Transverse colon (tissue), 4 donors: ENCODE measurements at regions not wholly inside any gene's neighbourhood (a gene's known extent, or its start where the extent isn't known, plus 50 kb on each side); places are given as distances from the start of the nearest gene placed in this dataset.

Source experiments
- POLR2A ChIP-seq: fragments of 450-650 bp; IDR thresholded peaks from one replicate; pipeline ENCODE4 v1.6.1; 2016; ENCODE audit warnings: antibody characterized with exemption, mild to moderate bottlenecking, moderate library complexity
- POLR2AphosphoS5 ChIP-seq, 3 donors: sonication (generic); formaldehyde crosslinking; IDR thresholded peaks; one replicate each; pipeline ENCODE4 v1.6.1; 2016; ENCODE audit warnings: antibody characterized with exemption in 3 of 3
- TF ChIP-seq, protein P1 (sequence below), 5 experiments: fragments of 200-600 bp in 3 of 5; fragments of 450-650 bp in 2 of 5; sonication (generic) in 3 of 5; IDR thresholded peaks; 1 replicate in 2 of 5; 2 replicates in 3 of 5; pipeline ENCODE4 v1.5.1; 2016 to 2017; ENCODE audit warnings: antibody characterized with exemption in 5 of 5, inconsistent platforms in 3 of 5, mild to moderate bottlenecking in 2 of 5, moderate library complexity in 1 of 5

DNA sequence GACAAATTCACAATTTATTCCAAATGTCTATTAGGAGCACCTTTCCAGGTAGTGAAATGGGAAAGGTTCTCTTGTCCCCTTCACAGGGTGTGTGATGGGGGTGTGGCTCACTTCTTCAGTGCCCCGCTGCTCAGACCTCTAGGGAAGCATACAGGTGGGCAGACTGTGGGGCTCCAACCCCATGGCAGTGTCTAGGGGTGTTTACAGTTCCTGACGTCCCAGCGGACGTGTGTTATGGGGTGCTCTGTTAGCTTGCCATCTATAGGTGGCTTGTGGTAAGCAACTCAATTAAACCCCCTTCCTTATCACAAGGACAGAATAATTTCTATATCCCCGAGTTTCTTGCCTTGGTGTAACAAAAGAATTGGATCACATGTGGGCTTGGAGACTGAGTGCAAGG is 67.4 kb upstream of the SPINK5 start:
- TF ChIP-seq POLR2A (no peak), POLR2AphosphoS5 (IDR thresholded peaks at IDR 0.05) (no peak)
- TF ChIP-seq, protein P1, sequence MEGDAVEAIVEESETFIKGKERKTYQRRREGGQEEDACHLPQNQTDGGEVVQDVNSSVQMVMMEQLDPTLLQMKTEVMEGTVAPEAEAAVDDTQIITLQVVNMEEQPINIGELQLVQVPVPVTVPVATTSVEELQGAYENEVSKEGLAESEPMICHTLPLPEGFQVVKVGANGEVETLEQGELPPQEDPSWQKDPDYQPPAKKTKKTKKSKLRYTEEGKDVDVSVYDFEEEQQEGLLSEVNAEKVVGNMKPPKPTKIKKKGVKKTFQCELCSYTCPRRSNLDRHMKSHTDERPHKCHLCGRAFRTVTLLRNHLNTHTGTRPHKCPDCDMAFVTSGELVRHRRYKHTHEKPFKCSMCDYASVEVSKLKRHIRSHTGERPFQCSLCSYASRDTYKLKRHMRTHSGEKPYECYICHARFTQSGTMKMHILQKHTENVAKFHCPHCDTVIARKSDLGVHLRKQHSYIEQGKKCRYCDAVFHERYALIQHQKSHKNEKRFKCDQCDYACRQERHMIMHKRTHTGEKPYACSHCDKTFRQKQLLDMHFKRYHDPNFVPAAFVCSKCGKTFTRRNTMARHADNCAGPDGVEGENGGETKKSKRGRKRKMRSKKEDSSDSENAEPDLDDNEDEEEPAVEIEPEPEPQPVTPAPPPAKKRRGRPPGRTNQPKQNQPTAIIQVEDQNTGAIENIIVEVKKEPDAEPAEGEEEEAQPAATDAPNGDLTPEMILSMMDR (IDR thresholded peaks at IDR 0.05) = no peak
